ENCODE measurements at regions not wholly inside any gene's neighbourhood (a gene's known extent, or its start where the extent isn't known, plus 50 kb on each side); places are given as distances from the start of the nearest gene placed in this dataset.
"Not testable (repeated sequence)": the region's sequence is repeated elsewhere in the genome, so short reads cannot be mapped to it uniquely, and the experiment has no call there.

DNA sequence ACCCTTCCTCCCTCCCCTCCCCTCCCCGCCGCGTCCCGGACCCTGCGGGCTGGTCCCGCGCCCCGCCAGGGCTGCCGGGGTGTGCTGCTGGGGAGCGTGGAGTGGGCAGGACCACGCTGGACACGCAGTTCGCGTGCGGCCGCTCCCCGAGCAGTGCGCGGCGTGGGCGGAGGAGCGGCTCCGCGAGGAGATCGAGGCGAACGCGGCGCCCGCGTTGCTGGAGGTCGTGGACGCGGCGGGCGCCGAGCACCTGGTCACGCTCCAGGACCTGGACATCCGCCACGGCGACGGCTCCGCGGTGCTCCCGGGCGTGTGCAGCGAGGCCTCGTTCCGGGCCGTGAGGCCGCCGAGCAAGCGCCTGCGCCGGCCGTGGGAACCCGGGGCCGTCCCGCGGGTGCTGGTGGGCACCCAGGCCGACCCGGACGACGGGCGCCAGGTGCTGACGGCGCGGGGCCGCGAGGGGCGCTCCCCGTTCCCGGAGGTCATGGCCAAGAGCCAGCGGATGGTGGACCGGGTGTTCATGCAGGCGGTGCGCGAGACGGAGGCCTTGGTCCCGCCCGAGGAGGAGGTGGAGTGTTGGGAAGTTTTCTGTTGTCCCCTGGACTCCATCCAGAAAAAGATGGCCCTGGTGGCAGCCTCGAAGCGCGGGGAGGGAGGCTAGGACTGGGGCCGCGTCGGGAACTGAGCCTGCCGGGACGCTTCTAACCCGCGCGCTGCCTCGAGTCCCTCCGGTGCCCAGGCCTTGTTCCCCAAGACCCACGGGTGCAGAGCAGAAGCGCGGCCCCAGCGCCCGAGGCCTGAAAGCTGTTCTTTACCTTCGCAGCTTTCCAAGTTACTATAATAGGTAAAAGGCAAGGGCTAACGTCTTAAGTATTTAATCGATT is 54.7 kb upstream of the EIF5 start:
- TF ChIP-seq, protein P1, sequence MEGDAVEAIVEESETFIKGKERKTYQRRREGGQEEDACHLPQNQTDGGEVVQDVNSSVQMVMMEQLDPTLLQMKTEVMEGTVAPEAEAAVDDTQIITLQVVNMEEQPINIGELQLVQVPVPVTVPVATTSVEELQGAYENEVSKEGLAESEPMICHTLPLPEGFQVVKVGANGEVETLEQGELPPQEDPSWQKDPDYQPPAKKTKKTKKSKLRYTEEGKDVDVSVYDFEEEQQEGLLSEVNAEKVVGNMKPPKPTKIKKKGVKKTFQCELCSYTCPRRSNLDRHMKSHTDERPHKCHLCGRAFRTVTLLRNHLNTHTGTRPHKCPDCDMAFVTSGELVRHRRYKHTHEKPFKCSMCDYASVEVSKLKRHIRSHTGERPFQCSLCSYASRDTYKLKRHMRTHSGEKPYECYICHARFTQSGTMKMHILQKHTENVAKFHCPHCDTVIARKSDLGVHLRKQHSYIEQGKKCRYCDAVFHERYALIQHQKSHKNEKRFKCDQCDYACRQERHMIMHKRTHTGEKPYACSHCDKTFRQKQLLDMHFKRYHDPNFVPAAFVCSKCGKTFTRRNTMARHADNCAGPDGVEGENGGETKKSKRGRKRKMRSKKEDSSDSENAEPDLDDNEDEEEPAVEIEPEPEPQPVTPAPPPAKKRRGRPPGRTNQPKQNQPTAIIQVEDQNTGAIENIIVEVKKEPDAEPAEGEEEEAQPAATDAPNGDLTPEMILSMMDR (IDR thresholded peaks at IDR 0.05) = no peak
- intact Hi-C loops (cut with DNase I, micrococcal nuclease) = loop anchor here in 1 of 2 donors (10.0 kb wide), 1 partner anchor 95 kb away; no protein-coding TSS in a partner anchor
- ATAC-seq = peak; percentile 49
- Histone ChIP-seq H3K4me1 (ENCODE audit: low read depth) (no peaks in the 10 kb centered on the region), H3K4me3 (no peak overlapping the region), H3K36me3 (ENCODE audit: low read depth) (no peaks in the 10 kb centered on the region), H3K9me3 (no peaks in the 10 kb centered on the region)
- DNase-seq = peak in 1 of 3 donors; percentile 43

DNA sequence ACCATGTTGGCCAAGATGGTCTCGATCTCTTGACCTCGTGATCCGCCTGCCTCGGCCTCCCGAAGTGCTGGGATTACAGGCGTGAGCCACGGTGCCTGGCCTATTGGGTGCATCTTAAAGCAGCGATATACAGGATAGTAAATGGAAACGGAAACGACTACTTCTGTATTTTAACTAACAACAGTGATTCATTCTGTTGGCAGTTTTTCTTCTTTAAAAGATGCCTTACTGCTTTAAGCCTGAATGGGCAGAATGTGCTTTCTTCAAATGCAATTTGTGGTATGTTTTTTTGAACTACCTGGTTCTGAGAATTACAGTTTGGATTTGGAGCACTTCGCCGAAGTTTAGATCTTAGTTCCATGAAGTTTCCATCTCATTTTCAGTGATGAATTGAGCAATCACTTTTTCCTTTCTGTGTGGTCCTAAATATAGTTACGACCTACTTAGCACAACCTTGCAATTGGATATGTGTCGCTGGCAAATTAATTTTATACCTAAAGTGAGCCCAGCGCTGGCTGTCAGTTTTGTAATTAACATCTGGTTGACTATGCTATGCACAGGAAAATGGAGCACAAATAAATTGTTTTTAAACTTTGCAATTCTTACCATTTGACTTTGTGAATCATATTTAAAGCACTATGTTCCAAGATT is 53.6 kb upstream of the EIF5 start:
- intact Hi-C loops (cut with DNase I, micrococcal nuclease) = loop anchor here in 1 of 2 donors (10.0 kb wide), 1 partner anchor 96 kb away; no protein-coding TSS in a partner anchor
- TF ChIP-seq, protein P1 (IDR thresholded peaks at IDR 0.05) = no peak
- no peak for DNase-seq
- no peaks in the 10 kb centered on the region for H3K36me3 ChIP-seq (ENCODE audit: low read depth)
- ATAC-seq = no peak
- no peak overlapping the region for H3K4me3 ChIP-seq
- H3K9me3 ChIP-seq = no peaks in the 10 kb centered on the region
- no peaks in the 10 kb centered on the region for H3K4me1 ChIP-seq (ENCODE audit: low read depth)

DNA sequence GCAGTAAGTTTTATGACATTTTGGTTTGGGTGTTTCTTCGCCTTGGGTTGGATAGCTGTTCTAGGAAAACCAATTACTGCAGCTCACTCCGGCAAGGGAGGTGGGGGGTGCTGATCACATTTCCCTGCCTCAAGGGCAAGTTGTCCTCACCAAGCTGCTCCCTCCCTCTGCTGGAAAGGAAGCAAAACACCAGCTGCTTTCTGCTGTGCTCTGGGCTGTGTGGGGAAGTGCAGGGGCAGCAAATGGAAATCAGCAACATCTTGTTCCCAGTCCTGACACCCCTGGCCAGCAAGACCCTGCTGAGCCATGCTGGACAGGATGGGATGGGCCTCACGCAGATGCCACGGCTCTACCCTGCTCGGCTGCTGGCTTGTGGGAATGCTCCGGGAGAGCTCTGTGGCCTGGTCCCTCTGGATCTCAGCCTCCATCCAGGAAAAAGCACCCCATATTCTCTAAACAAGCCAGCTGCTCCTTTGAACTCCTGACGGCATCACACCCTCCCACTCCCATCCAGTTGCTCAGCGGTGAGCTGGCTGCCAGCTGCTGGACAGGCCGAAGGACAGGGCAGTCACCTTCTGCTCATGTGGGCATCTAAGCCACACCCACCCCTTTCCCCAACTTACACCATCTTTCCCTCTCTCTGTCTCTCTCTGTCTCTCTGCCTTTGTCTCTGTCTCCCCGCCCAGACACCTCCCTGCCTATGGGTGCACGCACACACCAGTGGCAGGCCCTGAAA is 52.4 kb upstream of the EIF5 start:
- ATAC-seq (peak; percentile 78), DNase-seq (peak in 1 of 3 donors; percentile 53)
- Histone ChIP-seq H3K36me3 (ENCODE audit: low read depth) (no peaks in the 10 kb centered on the region), H3K4me1 (ENCODE audit: low read depth) (no peaks in the 10 kb centered on the region), H3K4me3 (no peak overlapping the region), H3K9me3 (no peaks in the 10 kb centered on the region)
- intact Hi-C loops (cut with DNase I, micrococcal nuclease) = loop anchor here in 1 of 2 donors (10.0 kb wide), 1 partner anchor 97 kb away; no protein-coding TSS in a partner anchor
- TF ChIP-seq, protein P1 (IDR thresholded peaks at IDR 0.05) = no peak

DNA sequence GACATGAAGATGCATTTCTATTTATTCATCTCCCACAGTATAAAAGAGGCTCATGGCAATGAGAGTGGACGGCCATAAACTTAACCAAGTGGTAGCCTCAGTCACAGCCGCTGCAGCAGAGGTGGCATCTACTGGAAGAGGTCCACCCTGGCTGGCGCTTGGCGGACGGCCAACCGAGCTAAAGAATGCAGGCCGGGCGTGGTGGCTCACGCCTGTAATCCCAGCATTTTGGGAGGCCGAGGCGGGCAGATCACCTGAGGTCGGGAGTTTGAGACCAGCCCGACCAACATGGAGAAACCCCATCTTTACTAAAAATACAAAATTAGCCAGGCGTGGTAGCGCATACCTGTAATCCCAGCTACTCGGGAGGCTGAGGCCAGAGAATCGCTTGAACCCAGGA is 51.7 kb upstream of the EIF5 start:
- ATAC-seq; DNase-seq; H3K9me3 ChIP-seq; H3K36me3 ChIP-seq (ENCODE audit: low read depth); H3K4me1 ChIP-seq (ENCODE audit: low read depth); H3K4me3 ChIP-seq: not testable (repeated sequence)
- intact Hi-C loops (cut with DNase I, micrococcal nuclease) = loop anchor here in 1 of 2 donors (10.0 kb wide), 1 partner anchor 98 kb away; no protein-coding TSS in a partner anchor

DNA sequence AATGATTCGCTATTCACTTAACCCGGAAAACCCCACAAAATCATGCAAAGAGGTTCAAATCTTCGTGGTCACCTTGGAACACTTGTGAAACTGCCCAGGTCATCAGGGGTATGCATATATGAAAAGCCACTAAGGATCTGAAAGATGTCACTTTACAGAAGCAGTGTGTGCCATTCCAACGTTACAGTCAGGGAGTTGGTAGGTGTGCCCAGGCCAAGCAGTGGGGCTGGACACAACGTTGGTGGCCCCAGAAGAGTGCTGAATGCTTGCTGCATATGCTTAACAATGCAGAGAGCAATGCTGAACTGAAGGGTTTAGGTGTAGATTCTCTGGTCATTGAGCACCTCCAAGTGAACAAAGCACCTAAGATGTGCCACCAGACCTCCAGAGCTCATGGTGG is 51.1 kb upstream of the EIF5 start:
- no peak for ATAC-seq
- no peak overlapping the region for H3K4me3 ChIP-seq
- no peak for DNase-seq
- no peaks in the 10 kb centered on the region for H3K4me1 ChIP-seq (ENCODE audit: low read depth)
- H3K9me3 ChIP-seq = no peaks in the 10 kb centered on the region
- TF ChIP-seq, protein P1 (IDR thresholded peaks at IDR 0.05) = no peak
- intact Hi-C loops (cut with DNase I, micrococcal nuclease) = loop anchor here in 1 of 2 donors (10.0 kb wide), 1 partner anchor 98 kb away; no protein-coding TSS in a partner anchor
- H3K36me3 ChIP-seq (ENCODE audit: low read depth) = no peaks in the 10 kb centered on the region

Data from mucosa of descending colon (tissue), 3 donors.